GM19043 (cell line): ENCODE measurements at regions not wholly inside any gene's neighbourhood (a gene's known extent, or its start where the extent isn't known, plus 50 kb on each side); places are given as distances from the start of the nearest gene placed in this dataset.

Experiments used
- ATAC-seq: cut with Tn5 transposase; IDR thresholded peaks from one replicate; pipeline ENCODE4 v1.9.1; 2021; ENCODE audit warnings: low read depth; ENCODE audit not compliant: unreplicated experiment

DNA sequence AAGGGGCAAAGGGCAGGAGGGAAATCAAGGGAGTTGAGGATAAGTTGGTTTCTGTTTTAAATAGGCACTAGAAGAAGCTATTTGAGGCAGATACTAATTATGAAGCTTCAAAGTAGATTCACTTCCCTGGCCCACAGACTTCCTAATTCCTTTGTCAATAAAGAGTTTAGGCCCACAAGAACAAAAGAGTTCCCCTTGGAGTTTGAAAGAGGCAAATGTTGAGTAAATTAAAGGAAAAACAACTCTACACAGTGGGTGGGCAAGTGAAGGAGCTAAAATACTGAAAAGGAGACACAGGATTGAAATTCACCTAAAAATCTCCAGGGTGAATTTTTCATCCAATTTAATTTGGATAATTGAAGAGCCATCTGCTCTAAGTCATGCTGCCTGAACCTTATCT lies 411.7 kb upstream of the RORA start:
- ATAC-seq, result no peak

DNA sequence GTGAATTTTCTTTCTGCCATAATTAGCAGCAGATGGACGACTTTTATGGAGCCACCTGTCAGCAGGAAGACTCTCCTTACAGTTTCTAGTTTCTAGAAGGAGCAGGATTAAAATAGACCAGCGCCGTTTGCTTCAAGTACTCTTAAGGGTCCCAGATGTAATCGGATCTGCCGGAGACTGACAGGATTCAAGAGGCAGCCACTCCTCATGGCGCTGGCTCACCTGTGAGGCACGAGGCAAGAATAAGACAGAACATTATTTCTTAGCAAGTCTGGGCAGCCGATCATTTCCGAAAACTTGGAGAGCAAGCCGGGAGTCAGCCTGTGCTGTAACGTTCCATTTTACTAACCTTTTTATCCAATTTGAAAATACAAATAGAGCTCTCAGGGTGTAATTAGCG lies 410.4 kb upstream of the RORA start:
- ATAC-seq, result no peak

DNA sequence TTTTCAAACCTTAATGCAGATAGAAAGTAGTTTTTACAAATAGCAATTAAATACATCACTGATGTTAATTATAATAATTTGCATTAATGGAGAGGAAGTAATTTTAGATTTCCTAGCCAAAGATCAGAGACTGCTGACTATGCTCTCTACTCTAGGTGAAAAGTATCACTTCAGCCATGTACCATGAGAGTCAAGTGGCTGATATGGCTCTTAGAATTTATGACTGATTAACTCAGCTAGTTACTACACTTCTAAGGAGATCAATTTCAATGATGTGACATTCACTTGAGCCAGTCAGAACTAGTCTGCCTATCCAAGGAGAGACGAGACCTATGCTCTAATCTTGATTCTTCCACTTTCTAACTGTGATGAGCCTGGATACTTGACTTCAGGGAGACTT lies 405.7 kb upstream of the RORA start:
- no peak for ATAC-seq

DNA sequence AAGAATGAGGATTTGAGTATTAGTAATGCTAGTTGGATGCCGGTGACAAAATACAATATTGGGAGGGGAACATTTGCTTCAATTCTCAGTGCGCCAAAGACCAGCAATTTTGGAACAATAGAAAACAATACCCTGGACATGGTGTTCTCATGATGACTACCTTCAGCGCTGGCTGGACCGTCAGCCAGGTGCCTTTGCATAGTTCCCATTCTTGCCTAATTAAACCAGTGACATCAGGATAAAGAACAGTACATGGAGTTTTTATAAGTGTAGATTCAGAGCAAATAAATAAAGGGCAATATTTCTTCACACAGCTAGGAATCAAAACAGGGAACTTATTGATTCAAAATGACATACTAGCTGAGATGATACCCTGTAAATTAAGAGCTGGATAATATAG lies 404.8 kb upstream of the RORA start:
- no peak for ATAC-seq

- ATAC-seq, result no peak
Measured at GRCh38 chr15:61629269-61629668, 400.2 kb upstream of the RORA start.

- no peak for ATAC-seq
Measured at GRCh38 chr15:61624950-61625349, 395.8 kb upstream of the RORA start.

- no peak for ATAC-seq
Measured at GRCh38 chr15:61623746-61624145, 394.6 kb upstream of the RORA start.

GRCh38 chr15:61621865-61622264 lies 392.8 kb upstream of the RORA start:
- ATAC-seq, result no peak

- no peak for ATAC-seq
Measured at GRCh38 chr15:61621146-61621545, 392.0 kb upstream of the RORA start.

- ATAC-seq, result no peak
Measured at GRCh38 chr15:61620151-61620550, 391.0 kb upstream of the RORA start.

DNA sequence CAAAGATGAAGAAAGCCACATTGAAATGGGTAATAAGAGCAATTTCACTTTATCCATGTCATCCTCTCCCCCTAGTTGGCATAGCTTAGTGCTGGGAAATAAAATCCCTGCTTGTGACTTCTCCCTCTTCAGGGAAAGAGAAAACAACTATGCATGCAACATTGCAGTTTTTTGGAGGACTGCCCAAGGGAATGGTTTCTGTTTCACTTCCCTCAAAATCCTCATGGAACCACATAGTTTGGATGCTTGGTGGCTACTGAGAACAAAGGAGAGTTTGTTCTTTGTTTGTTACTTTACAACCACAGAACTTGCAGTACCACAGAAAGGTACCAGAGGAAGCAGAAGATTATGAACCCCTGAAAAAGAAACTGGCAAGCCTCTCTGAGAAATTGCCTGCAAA lies 384.6 kb upstream of the RORA start:
- no peak for ATAC-seq

DNA sequence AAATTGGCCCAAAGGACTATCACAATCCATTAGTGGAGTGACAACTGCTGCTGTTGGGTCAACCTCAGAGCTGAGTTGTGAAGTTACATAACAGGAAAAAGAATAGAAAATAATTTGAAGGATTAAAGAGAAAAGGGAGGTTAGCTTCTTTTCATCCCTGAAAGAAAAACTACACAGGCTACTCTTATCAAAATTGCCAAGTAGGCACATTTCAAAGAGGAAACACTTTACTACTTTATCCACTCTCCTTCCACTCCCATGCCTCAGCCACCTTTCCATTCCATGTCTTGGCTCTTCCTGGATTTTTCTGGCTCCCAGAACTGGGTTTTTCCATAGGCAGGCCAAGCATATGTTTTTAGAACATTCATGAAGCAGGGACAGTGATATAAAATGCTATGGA lies 384.0 kb upstream of the RORA start:
- no peak for ATAC-seq

DNA sequence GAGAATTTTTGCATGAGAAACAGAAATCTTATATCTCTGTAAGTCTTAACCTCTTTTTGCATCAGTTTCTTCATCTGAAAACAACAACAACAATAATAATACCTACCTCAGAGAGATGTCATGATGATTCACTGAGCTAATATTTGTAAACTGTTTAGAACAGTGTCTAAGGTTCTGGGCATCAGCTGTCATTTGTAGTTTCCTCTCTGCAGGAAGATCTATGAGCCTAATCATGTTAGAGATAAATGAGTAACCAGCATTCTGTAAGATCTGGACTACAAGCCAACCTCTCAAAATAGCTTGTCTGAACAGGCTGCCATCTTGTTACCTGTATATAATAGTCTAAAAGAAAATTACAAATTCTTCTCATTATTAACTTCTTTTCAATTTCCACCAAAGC lies 383.0 kb upstream of the RORA start:
- no peak for ATAC-seq

GRCh38 chr15:61605343-61605742 lies 376.2 kb upstream of the RORA start:
- ATAC-seq, result no peak

DNA sequence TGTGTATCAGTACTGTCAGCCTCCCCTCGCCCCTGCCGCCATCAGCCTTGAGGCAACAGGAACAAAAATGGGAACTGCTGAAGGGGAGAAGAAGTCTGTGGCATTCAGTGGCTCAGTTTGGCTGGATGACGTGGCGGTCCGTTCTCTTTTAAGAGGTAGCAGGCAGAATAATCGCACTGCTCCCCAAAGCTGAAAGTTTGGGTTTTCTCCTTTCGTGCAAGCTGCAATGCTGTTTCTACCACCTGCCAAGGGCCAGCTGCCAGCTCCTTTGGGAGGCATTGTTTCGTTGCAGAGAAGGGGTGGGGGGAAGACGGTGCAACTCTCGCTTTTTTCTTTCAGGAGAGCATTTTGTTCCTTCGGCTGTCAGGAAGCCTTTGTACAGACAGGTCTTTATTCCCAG lies 369.6 kb upstream of the RORA start:
- ATAC-seq, result no peak

GRCh38 chr15:61584410-61584809 lies 355.3 kb upstream of the RORA start:
- no peak for ATAC-seq

DNA sequence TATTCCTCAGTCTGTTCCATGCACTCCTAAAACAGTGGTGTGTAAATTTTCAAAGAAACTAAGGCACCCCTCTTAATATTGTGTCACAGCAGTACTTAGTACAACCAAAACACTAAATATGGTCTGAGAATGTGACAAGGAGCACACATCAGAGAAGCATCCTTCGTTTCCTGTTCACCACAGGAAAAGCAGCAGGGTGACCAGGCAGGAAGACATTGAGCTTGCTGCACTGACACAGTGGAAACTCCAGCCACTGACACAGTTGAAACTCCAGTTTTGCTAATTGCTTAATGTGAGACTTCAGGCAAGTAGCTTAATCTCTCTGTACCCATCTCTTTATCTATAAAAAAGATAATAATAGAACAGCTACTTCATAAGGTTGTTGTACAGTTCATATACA lies 353.0 kb upstream of the RORA start:
- ATAC-seq, result no peak

GRCh38 chr15:61575597-61575996 lies 346.5 kb upstream of the RORA start:
- no peak for ATAC-seq

- no peak for ATAC-seq
Measured at GRCh38 chr15:61571026-61571425, 341.9 kb upstream of the RORA start.

- ATAC-seq, result no peak
Measured at GRCh38 chr15:61564785-61565184, 335.7 kb upstream of the RORA start.

DNA sequence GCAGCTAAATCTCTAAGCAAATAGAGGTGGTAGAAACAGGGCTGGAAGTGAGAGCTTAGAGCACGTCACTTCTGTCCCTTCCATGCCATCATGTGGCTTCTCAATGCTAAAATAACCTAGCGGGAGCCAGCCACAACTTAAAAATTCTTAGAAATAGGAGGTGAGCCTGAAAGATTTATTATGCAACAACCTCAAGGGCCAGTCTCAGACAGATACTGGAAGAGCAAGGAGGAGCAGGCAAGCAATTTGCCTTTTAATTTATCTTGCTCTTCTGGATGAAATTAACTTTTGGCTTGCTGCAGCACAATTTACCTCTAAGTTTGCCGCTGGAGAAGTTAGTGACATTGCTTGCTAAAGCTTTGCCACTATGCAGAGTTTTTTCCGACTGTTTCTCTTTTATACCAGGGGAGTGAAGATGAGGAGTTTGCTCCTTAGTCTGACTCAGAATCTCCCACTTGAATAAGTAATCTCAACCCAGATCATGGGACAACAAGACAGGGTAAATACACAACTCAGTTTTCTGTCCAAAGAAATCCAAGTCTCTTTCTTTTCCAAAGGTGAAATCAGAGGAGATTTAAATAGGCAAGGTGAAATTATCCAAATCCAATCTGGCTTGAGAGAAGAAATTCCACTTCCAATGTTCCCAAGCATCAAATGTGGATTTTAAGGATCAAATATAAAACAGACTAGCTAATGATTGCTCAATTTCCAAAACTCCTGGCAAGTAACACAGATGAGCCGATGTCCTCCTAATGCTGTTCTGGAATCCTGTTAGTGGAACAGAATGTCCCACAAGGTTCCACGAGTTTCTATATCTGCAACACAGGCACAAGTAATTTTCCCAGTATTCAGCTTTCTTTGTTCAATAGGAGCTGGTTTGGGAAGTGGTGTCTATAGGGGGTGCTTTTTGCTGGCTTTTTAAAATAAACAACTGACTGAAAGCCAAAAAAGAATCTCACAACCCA lies 329.4 kb upstream of the RORA start:
- ATAC-seq, result no peak

DNA sequence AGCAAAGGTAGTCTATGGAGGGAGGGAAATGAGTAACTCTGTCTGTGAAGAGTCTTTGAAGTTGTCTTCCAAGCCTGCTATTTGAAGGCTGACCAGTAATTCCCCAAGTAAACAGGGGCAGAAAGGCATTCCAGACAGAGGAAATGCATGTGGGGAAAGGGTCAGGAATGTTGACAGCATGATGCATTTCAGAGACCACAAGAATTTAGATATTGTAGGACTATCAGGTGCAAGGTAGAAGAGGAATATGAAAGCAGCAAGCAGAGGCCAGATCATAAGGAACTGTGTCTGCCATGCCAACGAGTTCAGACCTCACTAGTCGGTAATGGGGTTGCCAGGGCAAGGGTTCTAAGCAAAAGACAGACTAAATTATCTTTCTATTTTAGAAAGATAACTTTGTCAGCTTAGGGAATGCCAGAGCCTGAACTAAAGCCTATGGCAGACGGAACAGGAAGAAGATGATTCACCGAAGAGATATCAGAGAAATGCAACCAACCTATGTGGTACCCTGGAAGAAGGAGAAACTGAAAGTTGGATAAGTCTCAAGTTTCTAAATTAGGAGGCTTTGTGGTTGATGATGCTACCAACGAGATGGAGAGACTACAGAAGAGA lies 327.0 kb upstream of the RORA start:
- ATAC-seq, result no peak
